ENCODE measurements at regions not wholly inside any gene's neighbourhood (a gene's known extent, or its start where the extent isn't known, plus 50 kb on each side); places are given as distances from the start of the nearest gene placed in this dataset.
A peak's percentile ranks its signal among the peaks of the same experiment; 100 is the strongest.

- no peak for TF ChIP-seq REST (IDR thresholded peaks at IDR 0.05; ENCODE audit: unreplicated experiment)
These were observed 467.5 kb upstream of the NDST4 start (continued) for GRCh38 chr4:115580901-115581300.

GRCh38 chr4:115575851-115576250 is 462.4 kb upstream of the NDST4 start:
- peak overlapping the region; percentile 18; the same call in 1 of the 2 replicates for H3K4me2 ChIP-seq
- H2AFZ ChIP-seq = no peak overlapping the region
- H3K9me3 Mint-ChIP-seq = no peaks in the 10 kb centered on the region
- no peaks in the 10 kb centered on the region for H3K27me3 ChIP-seq (ENCODE audit: insufficient read depth)
- peak; percentile 60 for DNase-seq (ENCODE audit: low spot score)
- H3K9me2 ChIP-seq (ENCODE audit: insufficient read depth) = no peaks in the 10 kb centered on the region
- no peaks in the 10 kb centered on the region for H3K79me2 ChIP-seq (replicated peaks; ENCODE audit: insufficient read depth)
- H3K27me3 Mint-ChIP-seq (ENCODE audit: insufficient read depth, low read depth, poor library complexity) = no peaks in the 10 kb centered on the region
- no peaks in the 10 kb centered on the region for H3K36me3 Mint-ChIP-seq (ENCODE audit: low read depth)
- peak overlapping the region; percentile 21; the same call in 1 of the 2 replicates for H3K27ac Mint-ChIP-seq
- no peaks in the 10 kb centered on the region for H3K36me3 ChIP-seq (ENCODE audit: insufficient read depth)
- H4K20me1 ChIP-seq (replicated peaks; ENCODE audit: insufficient read depth) = no peaks in the 10 kb centered on the region
- TF ChIP-seq CTCF (conservative IDR thresholded peaks at IDR 0.05; ENCODE audit: low read depth in 2 of 2) = no peak
- TF ChIP-seq EZH2phosphoT487 (IDR thresholded peaks at IDR 0.05; ENCODE audit: unreplicated experiment) = no peak
- no peak for TF ChIP-seq ZNF331 (CRISPR knock-in tag; IDR thresholded peaks at IDR 0.05; ENCODE audit: low read depth)
- TF ChIP-seq EZH2 (IDR thresholded peaks at IDR 0.05; ENCODE audit: low read depth, unreplicated experiment) = no peak
- TF ChIP-seq ETS1 (IDR thresholded peaks at IDR 0.05) = no peak
- no peak for ATAC-seq
- no peak overlapping the region for H3K4me3 ChIP-seq
- no peaks in the 10 kb centered on the region for H3F3A ChIP-seq (replicated peaks; ENCODE audit: low read depth)
- H3K4me3 Mint-ChIP-seq = no peak overlapping the region
- peak overlapping the region; percentile 56; the same call in 1 of the 2 replicates for H3K27ac ChIP-seq (ENCODE audit: low read depth)
- H3K4me1 Mint-ChIP-seq = peaks cover 15% of the 10 kb centered on the region
- peaks cover 18% of the 10 kb centered on the region; the same call in 1 of the 2 replicates for H3K4me1 ChIP-seq (ENCODE audit: insufficient read depth)

- H2AFZ ChIP-seq = no peak overlapping the region
- no peak for TF ChIP-seq ZNF331 (CRISPR knock-in tag; IDR thresholded peaks at IDR 0.05; ENCODE audit: low read depth)
- TF ChIP-seq NANOG (IDR thresholded peaks at IDR 0.05; ENCODE audit: borderline replicate concordance) = no peak
- DNase-seq (ENCODE audit: low spot score) (peak; percentile 15), ATAC-seq (no peak)
- H3K27me3 Mint-ChIP-seq (ENCODE audit: insufficient read depth, low read depth, poor library complexity) = peaks cover 3% of the 10 kb centered on the region
- no peaks in the 10 kb centered on the region for H3K36me3 Mint-ChIP-seq (ENCODE audit: low read depth)
- no peak overlapping the region for H3K4me2 ChIP-seq
- peaks cover 8% of the 10 kb centered on the region; the same call in 2 of the 3 replicates for H3K4me1 Mint-ChIP-seq
- H3F3A ChIP-seq (replicated peaks; ENCODE audit: low read depth) = no peaks in the 10 kb centered on the region
- peak overlapping the region; percentile 33; the same call in 1 of the 2 replicates for H3K27ac Mint-ChIP-seq
- H4K20me1 ChIP-seq (replicated peaks; ENCODE audit: insufficient read depth) = no peaks in the 10 kb centered on the region
- no peaks in the 10 kb centered on the region for H3K36me3 ChIP-seq (ENCODE audit: insufficient read depth)
- H3K79me2 ChIP-seq (replicated peaks; ENCODE audit: insufficient read depth) = no peaks in the 10 kb centered on the region
- H3K4me3 Mint-ChIP-seq = no peak overlapping the region
- no peak overlapping the region for H3K27ac ChIP-seq (ENCODE audit: low read depth)
- no peaks in the 10 kb centered on the region for H3K27me3 ChIP-seq (ENCODE audit: insufficient read depth)
- H3K9me3 Mint-ChIP-seq = no peaks in the 10 kb centered on the region
- no peak overlapping the region for H3K4me3 ChIP-seq
- H3K9me2 ChIP-seq (ENCODE audit: insufficient read depth) = no peaks in the 10 kb centered on the region
- no peaks in the 10 kb centered on the region; the same call in 1 of the 2 replicates for H3K4me1 ChIP-seq (ENCODE audit: insufficient read depth)
These were observed 449.1 kb upstream of the NDST4 start for GRCh38 chr4:115562506-115562905.

Measured in GM23338 (cell line).